GM23338 (cell line): ENCODE measurements at regions not wholly inside any gene's neighbourhood (a gene's known extent, or its start where the extent isn't known, plus 50 kb on each side); places are given as distances from the start of the nearest gene placed in this dataset.

Experiments used
- ATAC-seq: fragments of 200-7000 bp; cut with Tn5 transposase; 3 replicates; pipeline ENCODE4 v1.9.1; 2020
- DNase-seq: peaks from one replicate; pipeline ENCODE4 v3.0.0-alpha.2; 2015; ENCODE audit warnings: low spot score
- H2AFZ ChIP-seq: fragments of 200-600 bp; sonication (generic); 2 replicates; pipeline ENCODE4 v1.8.0; 2016; ENCODE audit warnings: antibody characterized with exemption, mild to moderate bottlenecking, moderate library complexity
- H3F3A ChIP-seq: fragments of 200-600 bp; sonication (generic); replicated peaks from 2 replicates; pipeline ENCODE4 v1.8.0; 2017; ENCODE audit warnings: antibody characterized with exemption, mixed run types, low read depth
- H3K27ac ChIP-seq: fragments of 200-600 bp; sonication (generic); 2 replicates; pipeline ENCODE4 v1.6.1; 2016; ENCODE audit warnings: low read depth
- H3K27me3 ChIP-seq: fragments of 200-600 bp; sonication (generic); 2 replicates; pipeline ENCODE4 v1.8.0; 2016; ENCODE audit warnings: mild to moderate bottlenecking, mixed run types, moderate library complexity; ENCODE audit not compliant: insufficient read depth
- H3K36me3 ChIP-seq: fragments of 200-600 bp; sonication (generic); 2 replicates; pipeline ENCODE4 v1.8.0; 2016; ENCODE audit warnings: mild to moderate bottlenecking; ENCODE audit not compliant: insufficient read depth
- H3K4me1 ChIP-seq: fragments of 200-600 bp; sonication (generic); 2 replicates; pipeline ENCODE4 v1.8.0; 2016; ENCODE audit warnings: mild to moderate bottlenecking, moderate library complexity; ENCODE audit not compliant: insufficient read depth
- H3K4me2 ChIP-seq: fragments of 200-600 bp; sonication (generic); 2 replicates; pipeline ENCODE4 v1.7.1; 2017; ENCODE audit warnings: mixed run types
- H3K4me3 ChIP-seq: fragments of 200-600 bp; sonication (generic); 2 replicates; pipeline ENCODE4 v1.6.1; 2016; ENCODE audit warnings: mixed run types
- H3K79me2 ChIP-seq: fragments of 200-600 bp; sonication (generic); replicated peaks from 2 replicates; pipeline ENCODE4 v1.8.0; 2017; ENCODE audit warnings: mild to moderate bottlenecking; ENCODE audit not compliant: insufficient read depth
- H3K9me2 ChIP-seq: fragments of 200-600 bp; sonication (generic); 2 replicates; pipeline ENCODE4 v1.8.0; 2017; ENCODE audit not compliant: insufficient read depth
- H4K20me1 ChIP-seq: fragments of 200-600 bp; sonication (generic); replicated peaks from 2 replicates; pipeline ENCODE4 v1.8.0; 2017; ENCODE audit warnings: mild to moderate bottlenecking; ENCODE audit not compliant: insufficient read depth
- H3K27ac Mint-ChIP-seq: 2 replicates; pipeline ENCODE4 v1.8.0; 2020; ENCODE audit warnings: inconsistent platforms, mild to moderate bottlenecking, moderate library complexity, mixed read lengths
- H3K27me3 Mint-ChIP-seq: 3 replicates; pipeline ENCODE4 v1.8.0; 2022; ENCODE audit warnings: low read depth, mild to moderate bottlenecking, moderate library complexity, mixed read lengths, inconsistent platforms; ENCODE audit not compliant: insufficient read depth, poor library complexity
- H3K36me3 Mint-ChIP-seq: 3 replicates; pipeline ENCODE4 v1.8.0; 2021; ENCODE audit warnings: low read depth, mild to moderate bottlenecking, inconsistent platforms, moderate library complexity, mixed read lengths
- H3K4me1 Mint-ChIP-seq: 3 replicates; pipeline ENCODE4 v1.8.0; 2020; ENCODE audit warnings: mild to moderate bottlenecking, inconsistent platforms, mixed read lengths
- H3K4me3 Mint-ChIP-seq: 3 replicates; pipeline ENCODE4 v1.8.0; 2021; ENCODE audit warnings: moderate library complexity, mild to moderate bottlenecking, inconsistent platforms, mixed read lengths
- H3K9me3 Mint-ChIP-seq: 3 replicates; pipeline ENCODE4 v1.8.0; 2020; ENCODE audit warnings: moderate library complexity, mild to moderate bottlenecking, inconsistent platforms, mixed read lengths
- CREB1 ChIP-seq: fragments of 250-450 bp; sonication (Bioruptor Pico); IDR thresholded peaks from 2 replicates; pipeline ENCODE4 v1.5.0; 2020; ENCODE audit warnings: low read depth, mild to moderate bottlenecking, moderate library complexity
- JUNB ChIP-seq: IDR thresholded peaks from one replicate; pipeline ENCODE4 v1.6.1; 2016; ENCODE audit warnings: antibody characterized with exemption; ENCODE audit not compliant: unreplicated experiment
- POLR2AphosphoS5 ChIP-seq: IDR thresholded peaks from 2 replicates; pipeline ENCODE4 v1.6.1; 2016; ENCODE audit warnings: antibody characterized with exemption, low read depth
- REST ChIP-seq: IDR thresholded peaks from one replicate; pipeline ENCODE4 v1.6.1; 2018; ENCODE audit warnings: antibody characterized with exemption; ENCODE audit not compliant: unreplicated experiment
- ZNF114 ChIP-seq: fragments of 250-450 bp; sonication (Bioruptor Pico); IDR thresholded peaks from 2 replicates; pipeline ENCODE4 v1.5.0; 2020; ENCODE audit warnings: mild to moderate bottlenecking, moderate library complexity
- TF ChIP-seq, protein P1 (sequence below), 2 experiments: fragments of 200-600 bp in 1 of 2; sonication (generic) in 1 of 2; conservative IDR thresholded peaks; 2 replicates each; pipeline versions ENCODE4 v1.5.1 to v1.6.1; 2016 to 2017; ENCODE audit warnings: antibody characterized with exemption in 2 of 2, low read depth in 2 of 2, mild to moderate bottlenecking in 2 of 2, moderate library complexity in 1 of 2
- TF ChIP-seq, protein P2 (sequence below): IDR thresholded peaks from 2 replicates; pipeline ENCODE4 v1.6.1; 2016; ENCODE audit warnings: antibody characterized with exemption

DNA sequence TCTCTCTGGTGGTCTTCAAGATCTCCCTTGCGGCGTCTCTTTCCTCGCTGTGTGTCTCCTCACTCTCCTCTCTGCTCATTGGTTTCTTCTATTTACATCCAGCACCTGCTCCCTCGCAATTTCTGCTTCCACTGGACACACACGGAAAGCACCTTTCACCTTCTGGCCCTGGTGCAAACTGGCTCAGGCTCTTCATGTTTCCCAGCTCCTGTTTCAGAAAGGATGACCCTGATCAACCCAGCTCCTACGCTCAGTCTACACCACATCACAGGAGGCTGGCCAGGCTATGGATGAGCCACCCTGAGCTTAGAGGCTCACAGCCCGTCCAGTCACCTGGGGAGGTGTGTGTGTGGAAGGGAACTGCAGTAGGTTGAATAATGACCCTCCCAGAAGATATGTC is 72.7 kb downstream of the MCFD2 start (continued):
- TF ChIP-seq, protein P1, sequence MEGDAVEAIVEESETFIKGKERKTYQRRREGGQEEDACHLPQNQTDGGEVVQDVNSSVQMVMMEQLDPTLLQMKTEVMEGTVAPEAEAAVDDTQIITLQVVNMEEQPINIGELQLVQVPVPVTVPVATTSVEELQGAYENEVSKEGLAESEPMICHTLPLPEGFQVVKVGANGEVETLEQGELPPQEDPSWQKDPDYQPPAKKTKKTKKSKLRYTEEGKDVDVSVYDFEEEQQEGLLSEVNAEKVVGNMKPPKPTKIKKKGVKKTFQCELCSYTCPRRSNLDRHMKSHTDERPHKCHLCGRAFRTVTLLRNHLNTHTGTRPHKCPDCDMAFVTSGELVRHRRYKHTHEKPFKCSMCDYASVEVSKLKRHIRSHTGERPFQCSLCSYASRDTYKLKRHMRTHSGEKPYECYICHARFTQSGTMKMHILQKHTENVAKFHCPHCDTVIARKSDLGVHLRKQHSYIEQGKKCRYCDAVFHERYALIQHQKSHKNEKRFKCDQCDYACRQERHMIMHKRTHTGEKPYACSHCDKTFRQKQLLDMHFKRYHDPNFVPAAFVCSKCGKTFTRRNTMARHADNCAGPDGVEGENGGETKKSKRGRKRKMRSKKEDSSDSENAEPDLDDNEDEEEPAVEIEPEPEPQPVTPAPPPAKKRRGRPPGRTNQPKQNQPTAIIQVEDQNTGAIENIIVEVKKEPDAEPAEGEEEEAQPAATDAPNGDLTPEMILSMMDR (conservative IDR thresholded peaks at IDR 0.05; ENCODE audit: low read depth in 2 of 2) = no peak

DNA sequence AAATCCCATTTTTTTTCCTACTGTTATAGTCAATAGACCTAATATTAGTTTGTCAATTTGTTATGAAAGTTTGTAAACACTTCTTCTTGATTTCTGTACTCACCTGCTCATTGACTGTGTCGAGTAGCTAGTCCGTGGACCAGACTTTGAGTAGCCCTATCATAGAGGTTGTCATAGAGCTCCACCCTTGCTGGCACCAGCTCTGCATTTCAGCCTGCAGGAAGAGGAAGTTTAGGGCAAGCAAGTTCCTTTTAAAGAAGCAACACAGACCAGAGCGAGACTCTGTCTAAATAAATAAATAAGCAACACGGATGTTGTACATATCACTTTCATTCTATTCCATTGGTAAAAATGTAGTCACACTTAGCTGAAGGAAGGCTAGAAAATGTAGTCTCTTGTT is 74.0 kb downstream of the MCFD2 start:
- ATAC-seq = no peak

GRCh38 chr2:46839045-46839444 is 76.6 kb downstream of the MCFD2 start:
- Histone ChIP-seq H3K27ac (no peak overlapping the region), H3K27me3 (no peaks in the 10 kb centered on the region), H3K4me3 (no peak overlapping the region), H3K79me2 (no peaks in the 10 kb centered on the region), H3K4me2 (no peak overlapping the region), H3K4me1 (no peaks in the 10 kb centered on the region), H4K20me1 (no peaks in the 10 kb centered on the region), H3K9me2 (peaks cover 5% of the 10 kb centered on the region; the same call in 1 of the 2 replicates), H3F3A (no peaks in the 10 kb centered on the region), H2AFZ (no peak overlapping the region), H3K36me3 (no peaks in the 10 kb centered on the region)
- TF ChIP-seq JUNB (no peak), CREB1 (no peak), REST (no peak), ZNF114 (CRISPR knock-in tag) (no peak)
- TF ChIP-seq, protein P2, sequence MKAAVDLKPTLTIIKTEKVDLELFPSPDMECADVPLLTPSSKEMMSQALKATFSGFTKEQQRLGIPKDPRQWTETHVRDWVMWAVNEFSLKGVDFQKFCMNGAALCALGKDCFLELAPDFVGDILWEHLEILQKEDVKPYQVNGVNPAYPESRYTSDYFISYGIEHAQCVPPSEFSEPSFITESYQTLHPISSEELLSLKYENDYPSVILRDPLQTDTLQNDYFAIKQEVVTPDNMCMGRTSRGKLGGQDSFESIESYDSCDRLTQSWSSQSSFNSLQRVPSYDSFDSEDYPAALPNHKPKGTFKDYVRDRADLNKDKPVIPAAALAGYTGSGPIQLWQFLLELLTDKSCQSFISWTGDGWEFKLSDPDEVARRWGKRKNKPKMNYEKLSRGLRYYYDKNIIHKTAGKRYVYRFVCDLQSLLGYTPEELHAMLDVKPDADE = no peak
- TF ChIP-seq, protein P1 (conservative IDR thresholded peaks at IDR 0.05; ENCODE audit: low read depth in 2 of 2) = no peak
- Mint-ChIP-seq H3K4me1 (no peaks in the 10 kb centered on the region), H3K36me3 (no peaks in the 10 kb centered on the region), H3K27ac (no peak overlapping the region), H3K27me3 (peaks cover 5% of the 10 kb centered on the region), H3K9me3 (no peaks in the 10 kb centered on the region), H3K4me3 (no peak overlapping the region)
- DNase-seq (no peak), ATAC-seq (no peak)

More for the DNA sequence above, 74.0 kb downstream of the MCFD2 start:
- Histone ChIP-seq H3F3A (no peaks in the 10 kb centered on the region), H4K20me1 (no peaks in the 10 kb centered on the region), H3K27me3 (no peaks in the 10 kb centered on the region), H3K9me2 (peaks cover 5% of the 10 kb centered on the region; the same call in 1 of the 2 replicates), H3K36me3 (no peaks in the 10 kb centered on the region), H3K27ac (no peak overlapping the region), H2AFZ (no peak overlapping the region), H3K79me2 (no peaks in the 10 kb centered on the region), H3K4me2 (no peak overlapping the region), H3K4me1 (no peaks in the 10 kb centered on the region), H3K4me3 (no peak overlapping the region)
- Mint-ChIP-seq H3K36me3 (no peaks in the 10 kb centered on the region), H3K4me1 (no peaks in the 10 kb centered on the region; the same call in 2 of the 3 replicates), H3K27me3 (peaks cover 5% of the 10 kb centered on the region), H3K4me3 (no peak overlapping the region), H3K27ac (no peak overlapping the region), H3K9me3 (no peaks in the 10 kb centered on the region)
- DNase-seq = no peak
- TF ChIP-seq POLR2AphosphoS5 = no peak
- TF ChIP-seq, protein P1 (conservative IDR thresholded peaks at IDR 0.05; ENCODE audit: low read depth in 2 of 2) = no peak
